HL-60 (cell line): ENCODE measurements at regions not wholly inside any gene's neighbourhood (a gene's known extent, or its start where the extent isn't known, plus 50 kb on each side); places are given as distances from the start of the nearest gene placed in this dataset.

Source experiments
- DNase-seq, 2 experiments: peaks; one replicate each; pipeline ENCODE4 v3.0.0-alpha.2; 2010 to 2020; ENCODE audit warnings: low read depth in 1 of 2, low spot score in 1 of 2
- H3K27ac ChIP-seq: fragments of 250-450 bp; sonication (Bioruptor Pico); replicated peaks from 2 replicates; pipeline ENCODE4 v1.5.1; 2020; ENCODE audit warnings: mild to moderate bottlenecking, moderate library complexity
- H3K27me3 ChIP-seq: fragments of 250-450 bp; sonication (Bioruptor Pico); 2 replicates; pipeline ENCODE4 v1.5.1; 2021; ENCODE audit warnings: mild to moderate bottlenecking, moderate library complexity; ENCODE audit not compliant: insufficient read depth, poor library complexity, severe bottlenecking
- H3K4me3 ChIP-seq: replicated peaks from 2 replicates; pipeline ENCODE4 v1.5.1; 2011; ENCODE audit warnings: mild to moderate bottlenecking, control low read depth, low read length; ENCODE audit not compliant: insufficient read depth
- CTCF ChIP-seq: IDR thresholded peaks from one replicate; pipeline ENCODE4 v1.5.1; 2011; ENCODE audit warnings: low read length, control low read depth, inconsistent platforms; ENCODE audit not compliant: insufficient read depth
- GABPA ChIP-seq: IDR thresholded peaks from 2 replicates; pipeline ENCODE4 v1.6.1; 2012; ENCODE audit warnings: low read depth
- POLR2AphosphoS5 ChIP-seq: IDR thresholded peaks from 2 replicates; pipeline ENCODE4 v1.6.1; 2012; ENCODE audit warnings: low read depth
- SPI1 ChIP-seq: IDR thresholded peaks from 2 replicates; pipeline ENCODE4 v1.6.1; 2012; ENCODE audit warnings: low read depth, mild to moderate bottlenecking, borderline replicate concordance
- TF ChIP-seq, protein P1 (sequence below): IDR thresholded peaks from 2 replicates; pipeline ENCODE4 v1.6.1; 2012; ENCODE audit warnings: low read depth; ENCODE audit not compliant: insufficient replicate concordance

- H3K27ac ChIP-seq, result no peak overlapping the region
- no peak overlapping the region for H3K4me3 ChIP-seq
- no peaks in the 10 kb centered on the region for H3K27me3 ChIP-seq
- no peak for DNase-seq
- TF ChIP-seq GABPA (no peak), POLR2AphosphoS5 (no peak), SPI1 (no peak), CTCF (no peak)
- TF ChIP-seq, protein P1, sequence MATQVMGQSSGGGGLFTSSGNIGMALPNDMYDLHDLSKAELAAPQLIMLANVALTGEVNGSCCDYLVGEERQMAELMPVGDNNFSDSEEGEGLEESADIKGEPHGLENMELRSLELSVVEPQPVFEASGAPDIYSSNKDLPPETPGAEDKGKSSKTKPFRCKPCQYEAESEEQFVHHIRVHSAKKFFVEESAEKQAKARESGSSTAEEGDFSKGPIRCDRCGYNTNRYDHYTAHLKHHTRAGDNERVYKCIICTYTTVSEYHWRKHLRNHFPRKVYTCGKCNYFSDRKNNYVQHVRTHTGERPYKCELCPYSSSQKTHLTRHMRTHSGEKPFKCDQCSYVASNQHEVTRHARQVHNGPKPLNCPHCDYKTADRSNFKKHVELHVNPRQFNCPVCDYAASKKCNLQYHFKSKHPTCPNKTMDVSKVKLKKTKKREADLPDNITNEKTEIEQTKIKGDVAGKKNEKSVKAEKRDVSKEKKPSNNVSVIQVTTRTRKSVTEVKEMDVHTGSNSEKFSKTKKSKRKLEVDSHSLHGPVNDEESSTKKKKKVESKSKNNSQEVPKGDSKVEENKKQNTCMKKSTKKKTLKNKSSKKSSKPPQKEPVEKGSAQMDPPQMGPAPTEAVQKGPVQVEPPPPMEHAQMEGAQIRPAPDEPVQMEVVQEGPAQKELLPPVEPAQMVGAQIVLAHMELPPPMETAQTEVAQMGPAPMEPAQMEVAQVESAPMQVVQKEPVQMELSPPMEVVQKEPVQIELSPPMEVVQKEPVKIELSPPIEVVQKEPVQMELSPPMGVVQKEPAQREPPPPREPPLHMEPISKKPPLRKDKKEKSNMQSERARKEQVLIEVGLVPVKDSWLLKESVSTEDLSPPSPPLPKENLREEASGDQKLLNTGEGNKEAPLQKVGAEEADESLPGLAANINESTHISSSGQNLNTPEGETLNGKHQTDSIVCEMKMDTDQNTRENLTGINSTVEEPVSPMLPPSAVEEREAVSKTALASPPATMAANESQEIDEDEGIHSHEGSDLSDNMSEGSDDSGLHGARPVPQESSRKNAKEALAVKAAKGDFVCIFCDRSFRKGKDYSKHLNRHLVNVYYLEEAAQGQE, result no peak
Measured at GRCh38 chr10:78523453-78523852, 489.8 kb downstream of the RPS24 start.

DNA sequence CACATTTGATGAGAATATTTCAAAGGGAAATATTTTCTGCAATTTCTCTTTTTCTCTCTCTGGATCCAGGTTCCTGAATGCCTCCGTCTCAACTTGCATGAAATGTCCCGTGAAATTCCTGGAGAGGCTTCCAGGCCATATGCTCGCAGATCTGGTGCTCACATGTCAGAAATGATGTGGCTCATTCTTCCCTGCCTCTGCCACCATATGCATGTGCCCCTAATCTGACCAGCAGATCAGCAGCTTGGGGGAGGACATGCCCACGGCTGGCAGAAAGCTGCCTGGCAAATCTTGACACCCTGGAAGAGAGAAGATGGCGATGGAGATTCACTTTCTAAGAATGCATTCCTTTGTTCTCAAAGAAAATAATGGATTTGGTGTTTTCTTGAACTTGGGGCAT, 490.7 kb downstream of the RPS24 start:
- TF ChIP-seq GABPA (no peak), SPI1 (no peak), POLR2AphosphoS5 (no peak), CTCF (no peak)
- TF ChIP-seq, protein P1, result no peak
- no peak overlapping the region for H3K27ac ChIP-seq
- no peak overlapping the region for H3K4me3 ChIP-seq
- no peaks in the 10 kb centered on the region for H3K27me3 ChIP-seq
- no peak for DNase-seq

- Histone ChIP-seq H3K27me3 (no peaks in the 10 kb centered on the region), H3K4me3 (no peak overlapping the region), H3K27ac (no peak overlapping the region)
- TF ChIP-seq CTCF (no peak), GABPA (no peak), SPI1 (no peak), POLR2AphosphoS5 (no peak)
- TF ChIP-seq, protein P1, result no peak
- no peak for DNase-seq
Measured at GRCh38 chr10:78524941-78525340, 491.3 kb downstream of the RPS24 start.
